ENCODE measurements at regions not wholly inside any gene's neighbourhood (a gene's known extent, or its start where the extent isn't known, plus 50 kb on each side); places are given as distances from the start of the nearest gene placed in this dataset.
"Not testable (repeated sequence)": the region's sequence is repeated elsewhere in the genome, so short reads cannot be mapped to it uniquely, and the experiment has no call there.

DNA sequence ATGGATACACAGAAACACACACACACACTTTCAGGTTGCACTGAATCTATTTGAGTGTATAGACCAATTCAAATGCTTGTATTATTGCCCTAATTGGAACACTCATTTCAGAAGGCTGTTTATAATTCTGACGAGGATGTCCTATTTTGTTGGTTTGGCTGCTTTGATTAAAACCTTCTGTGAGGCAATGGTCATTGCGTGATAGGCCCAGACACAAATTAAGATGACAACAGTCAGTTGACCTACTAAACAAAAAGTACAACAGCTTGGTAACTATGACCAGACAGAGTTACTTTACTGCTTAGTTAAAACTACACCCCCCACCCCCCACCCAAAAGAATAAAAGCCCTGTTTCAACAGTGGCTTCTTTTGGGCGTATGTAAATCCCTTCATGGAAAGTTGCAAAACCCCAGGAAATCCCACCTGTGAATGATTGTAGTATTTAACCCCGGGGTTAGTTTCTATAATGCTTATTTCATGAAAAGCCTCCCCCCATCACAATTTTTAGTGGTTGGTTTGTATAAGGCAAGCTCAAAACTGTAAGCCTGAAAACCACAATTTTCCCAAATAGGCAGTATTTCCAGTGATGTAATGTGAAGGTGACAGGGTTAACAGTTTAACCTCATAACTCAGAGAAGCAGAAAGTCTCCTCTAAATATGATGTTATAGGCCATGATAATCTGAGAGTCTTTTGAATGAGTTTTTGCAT is 340.8 kb downstream of the FGF10 start:
- Histone ChIP-seq H3K27me3 (replicated peaks in 1 of 7) (no peaks in the 10 kb centered on the region), H3K4me1 (no peaks in the 10 kb centered on the region), H3K27ac (no peak overlapping the region), H3K36me3 (no peaks in the 10 kb centered on the region), H3K9me3 (peaks cover 0 to 27% (median 11%) of the 10 kb centered on the region in 8 donors), H3K4me3 (no peak overlapping the region)
- no peak for TF ChIP-seq POLR2AphosphoS5 (IDR thresholded peaks at IDR 0.05)
- TF ChIP-seq POLR2A (IDR thresholded peaks at IDR 0.05): no peak
- TF ChIP-seq, protein P1, sequence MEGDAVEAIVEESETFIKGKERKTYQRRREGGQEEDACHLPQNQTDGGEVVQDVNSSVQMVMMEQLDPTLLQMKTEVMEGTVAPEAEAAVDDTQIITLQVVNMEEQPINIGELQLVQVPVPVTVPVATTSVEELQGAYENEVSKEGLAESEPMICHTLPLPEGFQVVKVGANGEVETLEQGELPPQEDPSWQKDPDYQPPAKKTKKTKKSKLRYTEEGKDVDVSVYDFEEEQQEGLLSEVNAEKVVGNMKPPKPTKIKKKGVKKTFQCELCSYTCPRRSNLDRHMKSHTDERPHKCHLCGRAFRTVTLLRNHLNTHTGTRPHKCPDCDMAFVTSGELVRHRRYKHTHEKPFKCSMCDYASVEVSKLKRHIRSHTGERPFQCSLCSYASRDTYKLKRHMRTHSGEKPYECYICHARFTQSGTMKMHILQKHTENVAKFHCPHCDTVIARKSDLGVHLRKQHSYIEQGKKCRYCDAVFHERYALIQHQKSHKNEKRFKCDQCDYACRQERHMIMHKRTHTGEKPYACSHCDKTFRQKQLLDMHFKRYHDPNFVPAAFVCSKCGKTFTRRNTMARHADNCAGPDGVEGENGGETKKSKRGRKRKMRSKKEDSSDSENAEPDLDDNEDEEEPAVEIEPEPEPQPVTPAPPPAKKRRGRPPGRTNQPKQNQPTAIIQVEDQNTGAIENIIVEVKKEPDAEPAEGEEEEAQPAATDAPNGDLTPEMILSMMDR (IDR thresholded peaks at IDR 0.05 in 8 of 11, conservative IDR thresholded peaks at IDR 0.05 in 3 of 11): no peak
- intact Hi-C loops (cut with DNase I; ENCODE audit: low total_unique reads): no loop called here
- DNase-seq: no peak
- WGBS, 5 donors: 52 to 67% (median 56%) methylated on average over 4 of the region's 4 CpGs

- peaks cover 0 to 30% (median 11%) of the 10 kb centered on the region in 8 donors for H3K9me3 ChIP-seq
- no peak overlapping the region for H3K4me3 ChIP-seq
- H3K4me1 ChIP-seq: no peaks in the 10 kb centered on the region
- TF ChIP-seq POLR2A (IDR thresholded peaks at IDR 0.05) (no peak), POLR2AphosphoS5 (IDR thresholded peaks at IDR 0.05) (no peak)
- TF ChIP-seq, protein P1 (IDR thresholded peaks at IDR 0.05 in 8 of 11, conservative IDR thresholded peaks at IDR 0.05 in 3 of 11): no peak
- H3K27ac ChIP-seq: no peak overlapping the region
- intact Hi-C loops (cut with DNase I; ENCODE audit: low total_unique reads): no loop called here
- WGBS, 5 donors: 65 to 77% (median 74%) methylated on average over 6 of the region's 6 CpGs
- no peak for DNase-seq
- H3K27me3 ChIP-seq (replicated peaks in 1 of 7): no peaks in the 10 kb centered on the region
- no peaks in the 10 kb centered on the region for H3K36me3 ChIP-seq
Observed at GRCh38 chr5:44046619-44047364, 342.4 kb downstream of the FGF10 start.

- DNase-seq; H3K27me3 ChIP-seq (replicated peaks in 1 of 7); H3K4me3 ChIP-seq; intact Hi-C loops (cut with DNase I; ENCODE audit: low total_unique reads); H3K27ac ChIP-seq; H3K36me3 ChIP-seq; H3K4me1 ChIP-seq: not testable (repeated sequence)
- WGBS, 5 donors: 89 to 98% (median 93%) methylated on average over 4 of the region's 4 CpGs
- peaks cover 0 to 31% (median 11%) of the 10 kb centered on the region in 8 donors for H3K9me3 ChIP-seq
Observed at GRCh38 chr5:44044549-44044948, 344.7 kb downstream of the FGF10 start.

GRCh38 chr5:44028226-44028625 is 361.0 kb downstream of the FGF10 start:
- Histone ChIP-seq H3K27ac (no peak overlapping the region), H3K36me3 (no peaks in the 10 kb centered on the region), H3K9me3 (peaks cover 0 to 6% (median 0%) of the 10 kb centered on the region in 8 donors), H3K27me3 (replicated peaks in 1 of 7) (no peaks in the 10 kb centered on the region), H3K4me3 (no peak overlapping the region), H3K4me1 (no peaks in the 10 kb centered on the region)
- WGBS, 5 donors: 38 to 77% (median 57%) methylated on average over 1 of the region's 1 CpG
- TF ChIP-seq, protein P1 (IDR thresholded peaks at IDR 0.05 in 8 of 11, conservative IDR thresholded peaks at IDR 0.05 in 3 of 11): no peak
- TF ChIP-seq POLR2AphosphoS5 (IDR thresholded peaks at IDR 0.05) (no peak), POLR2A (IDR thresholded peaks at IDR 0.05) (no peak)
- DNase-seq: no peak
- intact Hi-C loops (cut with DNase I; ENCODE audit: low total_unique reads): no loop called here

Data from spleen (tissue), 11 donors.